ENCODE measurements at regions not wholly inside any gene's neighbourhood (a gene's known extent, or its start where the extent isn't known, plus 50 kb on each side); places are given as distances from the start of the nearest gene placed in this dataset.

GRCh38 chr18:45512363-45512953, 102.8 kb upstream of the SLC14A2 start:
- TF ChIP-seq, protein P1, sequence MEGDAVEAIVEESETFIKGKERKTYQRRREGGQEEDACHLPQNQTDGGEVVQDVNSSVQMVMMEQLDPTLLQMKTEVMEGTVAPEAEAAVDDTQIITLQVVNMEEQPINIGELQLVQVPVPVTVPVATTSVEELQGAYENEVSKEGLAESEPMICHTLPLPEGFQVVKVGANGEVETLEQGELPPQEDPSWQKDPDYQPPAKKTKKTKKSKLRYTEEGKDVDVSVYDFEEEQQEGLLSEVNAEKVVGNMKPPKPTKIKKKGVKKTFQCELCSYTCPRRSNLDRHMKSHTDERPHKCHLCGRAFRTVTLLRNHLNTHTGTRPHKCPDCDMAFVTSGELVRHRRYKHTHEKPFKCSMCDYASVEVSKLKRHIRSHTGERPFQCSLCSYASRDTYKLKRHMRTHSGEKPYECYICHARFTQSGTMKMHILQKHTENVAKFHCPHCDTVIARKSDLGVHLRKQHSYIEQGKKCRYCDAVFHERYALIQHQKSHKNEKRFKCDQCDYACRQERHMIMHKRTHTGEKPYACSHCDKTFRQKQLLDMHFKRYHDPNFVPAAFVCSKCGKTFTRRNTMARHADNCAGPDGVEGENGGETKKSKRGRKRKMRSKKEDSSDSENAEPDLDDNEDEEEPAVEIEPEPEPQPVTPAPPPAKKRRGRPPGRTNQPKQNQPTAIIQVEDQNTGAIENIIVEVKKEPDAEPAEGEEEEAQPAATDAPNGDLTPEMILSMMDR (IDR thresholded peaks at IDR 0.05 in 8 of 11, conservative IDR thresholded peaks at IDR 0.05 in 3 of 11) = no peak
- TF ChIP-seq POLR2AphosphoS5 (IDR thresholded peaks at IDR 0.05) = no peak
- TF ChIP-seq POLR2A (IDR thresholded peaks at IDR 0.05) = no peak
